IMR-90 (cell line): ENCODE measurements at regions not wholly inside any gene's neighbourhood (a gene's known extent, or its start where the extent isn't known, plus 50 kb on each side); places are given as distances from the start of the nearest gene placed in this dataset.

Source experiments
- BHLHE40 ChIP-seq: fragments of 150-350 bp; IDR thresholded peaks from 2 replicates; pipeline ENCODE4 v1.6.1; 2016; ENCODE audit warnings: mild to moderate bottlenecking, low read depth, low read length
- CEBPB ChIP-seq: IDR thresholded peaks from 2 replicates; pipeline ENCODE4 v1.6.1; 2012; ENCODE audit warnings: low read depth, low read length, improper control_type of control experiment
- CHD1 ChIP-seq: IDR thresholded peaks from 2 replicates; pipeline ENCODE4 v1.6.1; 2012; ENCODE audit warnings: low read depth, low read length, improper control_type of control experiment
- FOS ChIP-seq: fragments of 150-350 bp; IDR thresholded peaks from 2 replicates; pipeline ENCODE4 v1.6.1; 2016; ENCODE audit warnings: low read depth, low read length
- MAZ ChIP-seq: IDR thresholded peaks from 2 replicates; pipeline ENCODE4 v1.6.1; 2012; ENCODE audit warnings: low read depth, mild to moderate bottlenecking, low read length, improper control_type of control experiment, moderate library complexity, borderline replicate concordance
- MXI1 ChIP-seq: IDR thresholded peaks from 2 replicates; pipeline ENCODE4 v1.6.1; 2012; ENCODE audit warnings: low read depth, mild to moderate bottlenecking, low read length, moderate library complexity, borderline replicate concordance
- POLR2A ChIP-seq: IDR thresholded peaks from 2 replicates; pipeline ENCODE4 v1.6.1; 2012; ENCODE audit warnings: mild to moderate bottlenecking, low read depth, low read length
- RAD21 ChIP-seq: IDR thresholded peaks from 2 replicates; pipeline ENCODE4 v1.6.1; 2012; ENCODE audit warnings: low read length, improper control_type of control experiment
- RCOR1 ChIP-seq: IDR thresholded peaks from 2 replicates; pipeline ENCODE4 v1.6.1; 2012; ENCODE audit warnings: mild to moderate bottlenecking, low read length, improper control_type of control experiment; ENCODE audit not compliant: insufficient replicate concordance
- RFX5 ChIP-seq: IDR thresholded peaks from 2 replicates; pipeline ENCODE4 v1.8.0; 2012; ENCODE audit warnings: low read depth, mild to moderate bottlenecking, low read length, moderate library complexity
- TF ChIP-seq, protein P1 (sequence below): conservative IDR thresholded peaks from 2 replicates; pipeline ENCODE4 v1.5.1; 2012; ENCODE audit warnings: mild to moderate bottlenecking, low read depth, low read length, improper control_type of control experiment
- TF ChIP-seq, protein P2 (sequence below): fragments of 150-350 bp; IDR thresholded peaks from 2 replicates; pipeline ENCODE4 v1.6.1; 2017; ENCODE audit warnings: mild to moderate bottlenecking, antibody characterized with exemption, low read length, low read depth
- TF ChIP-seq, protein P3 (sequence below): fragments of 150-350 bp; IDR thresholded peaks from 2 replicates; pipeline ENCODE4 v1.6.1; 2016; ENCODE audit warnings: low read depth, mild to moderate bottlenecking, low read length, moderate library complexity, borderline replicate concordance

DNA sequence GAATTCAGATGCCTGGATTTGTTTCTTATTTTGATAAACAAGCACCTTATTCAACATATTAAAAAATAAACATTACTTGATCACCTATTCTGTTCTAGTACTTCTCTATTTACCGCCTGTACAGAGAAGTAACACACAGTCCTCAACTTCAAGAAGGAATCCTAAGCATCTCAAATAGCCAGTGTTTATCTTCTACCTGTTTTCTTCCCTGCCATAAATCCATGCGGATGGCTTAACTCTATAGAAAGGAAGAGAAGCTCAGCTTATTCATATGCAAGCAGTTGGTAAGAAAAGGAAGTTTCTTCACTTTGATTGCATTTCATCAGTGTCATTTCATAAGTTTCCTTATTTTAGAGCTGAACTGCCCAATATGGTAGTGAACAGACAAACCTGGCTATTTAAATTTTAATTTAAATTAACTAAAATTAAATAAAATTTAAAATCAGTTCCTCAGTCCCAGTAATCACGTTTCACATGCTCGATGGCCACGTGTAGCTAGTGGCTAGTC lies 210.0 kb upstream of the PEX5L start:
- TF ChIP-seq, protein P1, sequence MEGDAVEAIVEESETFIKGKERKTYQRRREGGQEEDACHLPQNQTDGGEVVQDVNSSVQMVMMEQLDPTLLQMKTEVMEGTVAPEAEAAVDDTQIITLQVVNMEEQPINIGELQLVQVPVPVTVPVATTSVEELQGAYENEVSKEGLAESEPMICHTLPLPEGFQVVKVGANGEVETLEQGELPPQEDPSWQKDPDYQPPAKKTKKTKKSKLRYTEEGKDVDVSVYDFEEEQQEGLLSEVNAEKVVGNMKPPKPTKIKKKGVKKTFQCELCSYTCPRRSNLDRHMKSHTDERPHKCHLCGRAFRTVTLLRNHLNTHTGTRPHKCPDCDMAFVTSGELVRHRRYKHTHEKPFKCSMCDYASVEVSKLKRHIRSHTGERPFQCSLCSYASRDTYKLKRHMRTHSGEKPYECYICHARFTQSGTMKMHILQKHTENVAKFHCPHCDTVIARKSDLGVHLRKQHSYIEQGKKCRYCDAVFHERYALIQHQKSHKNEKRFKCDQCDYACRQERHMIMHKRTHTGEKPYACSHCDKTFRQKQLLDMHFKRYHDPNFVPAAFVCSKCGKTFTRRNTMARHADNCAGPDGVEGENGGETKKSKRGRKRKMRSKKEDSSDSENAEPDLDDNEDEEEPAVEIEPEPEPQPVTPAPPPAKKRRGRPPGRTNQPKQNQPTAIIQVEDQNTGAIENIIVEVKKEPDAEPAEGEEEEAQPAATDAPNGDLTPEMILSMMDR: no peak
- TF ChIP-seq CHD1: no peak
- TF ChIP-seq POLR2A: no peak
- no peak for TF ChIP-seq MAZ
- TF ChIP-seq CEBPB: no peak
- TF ChIP-seq RFX5: no peak
- no peak for TF ChIP-seq MXI1
- no peak for TF ChIP-seq RAD21
- TF ChIP-seq RCOR1: no peak
- TF ChIP-seq, protein P2, sequence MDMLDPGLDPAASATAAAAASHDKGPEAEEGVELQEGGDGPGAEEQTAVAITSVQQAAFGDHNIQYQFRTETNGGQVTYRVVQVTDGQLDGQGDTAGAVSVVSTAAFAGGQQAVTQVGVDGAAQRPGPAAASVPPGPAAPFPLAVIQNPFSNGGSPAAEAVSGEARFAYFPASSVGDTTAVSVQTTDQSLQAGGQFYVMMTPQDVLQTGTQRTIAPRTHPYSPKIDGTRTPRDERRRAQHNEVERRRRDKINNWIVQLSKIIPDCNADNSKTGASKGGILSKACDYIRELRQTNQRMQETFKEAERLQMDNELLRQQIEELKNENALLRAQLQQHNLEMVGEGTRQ: no peak
- TF ChIP-seq, protein P3, sequence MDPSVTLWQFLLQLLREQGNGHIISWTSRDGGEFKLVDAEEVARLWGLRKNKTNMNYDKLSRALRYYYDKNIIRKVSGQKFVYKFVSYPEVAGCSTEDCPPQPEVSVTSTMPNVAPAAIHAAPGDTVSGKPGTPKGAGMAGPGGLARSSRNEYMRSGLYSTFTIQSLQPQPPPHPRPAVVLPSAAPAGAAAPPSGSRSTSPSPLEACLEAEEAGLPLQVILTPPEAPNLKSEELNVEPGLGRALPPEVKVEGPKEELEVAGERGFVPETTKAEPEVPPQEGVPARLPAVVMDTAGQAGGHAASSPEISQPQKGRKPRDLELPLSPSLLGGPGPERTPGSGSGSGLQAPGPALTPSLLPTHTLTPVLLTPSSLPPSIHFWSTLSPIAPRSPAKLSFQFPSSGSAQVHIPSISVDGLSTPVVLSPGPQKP: no peak
- no peak for TF ChIP-seq BHLHE40
- TF ChIP-seq FOS: no peak
